Stimulated activated CD4-positive, alpha-beta T cell treated with anti-CD3 and anti-CD28 coated beads, Interleukin-4, amount 100 ng/mL, for 4 hours (primary cell): ENCODE measurements at regions not wholly inside any gene's neighbourhood (a gene's known extent, or its start where the extent isn't known, plus 50 kb on each side); places are given as distances from the start of the nearest gene placed in this dataset.

Source experiments
- DNase-seq, 2 experiments: peaks; one replicate each; pipeline ENCODE4 v3.0.0-alpha.2; 2020

DNA sequence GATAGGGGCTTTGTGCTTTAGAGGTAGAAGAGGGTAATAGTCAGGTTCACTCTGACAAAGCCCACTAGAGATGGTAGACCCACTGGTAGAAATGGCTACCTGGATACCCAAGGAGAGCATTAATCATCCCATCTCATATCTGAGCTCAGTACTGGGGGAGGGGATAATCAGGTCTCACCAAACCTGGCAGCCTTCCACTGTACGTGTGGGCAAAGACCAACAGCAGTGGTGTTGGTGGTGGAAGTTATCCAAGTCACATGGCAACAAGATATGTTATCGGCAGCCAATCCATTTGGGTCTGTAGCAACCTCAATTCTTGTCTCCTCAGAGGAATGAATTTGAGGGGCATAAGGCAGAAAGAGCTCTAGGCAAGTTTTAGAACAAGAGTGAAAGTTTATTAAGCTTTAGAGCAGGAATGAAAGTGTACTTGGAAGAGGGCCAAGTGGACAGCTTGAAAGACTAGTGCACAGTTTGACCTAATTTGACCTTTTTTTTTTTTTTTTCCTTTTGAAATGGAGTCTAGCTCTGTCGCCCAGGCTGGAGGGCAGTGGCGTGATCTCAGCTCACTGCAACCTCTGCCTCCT lies 67.0 kb upstream of the CXCL13 start:
- DNase-seq, result no peak
